ENCODE measurements at regions not wholly inside any gene's neighbourhood (a gene's known extent, or its start where the extent isn't known, plus 50 kb on each side); places are given as distances from the start of the nearest gene placed in this dataset.

DNA sequence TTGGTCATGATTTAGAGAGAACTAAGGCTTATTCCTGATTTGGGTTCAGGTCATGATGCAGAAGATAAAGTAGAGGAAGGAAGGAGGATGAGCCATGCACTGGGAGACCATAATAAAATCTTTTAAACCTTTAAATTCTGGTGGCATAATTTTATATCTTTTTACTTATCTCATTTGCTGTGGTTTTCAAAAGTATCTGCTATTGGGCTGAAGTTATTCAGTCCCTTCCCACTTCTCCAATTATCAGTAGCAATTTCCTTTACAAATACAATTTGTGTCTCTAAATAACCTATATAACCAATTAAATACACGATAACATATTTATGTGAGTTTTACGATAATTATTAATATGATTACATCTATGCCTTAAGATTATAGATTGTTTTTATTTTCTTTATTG, 194.8 kb upstream of the SLC8A1 start:
- TF ChIP-seq, protein P1, sequence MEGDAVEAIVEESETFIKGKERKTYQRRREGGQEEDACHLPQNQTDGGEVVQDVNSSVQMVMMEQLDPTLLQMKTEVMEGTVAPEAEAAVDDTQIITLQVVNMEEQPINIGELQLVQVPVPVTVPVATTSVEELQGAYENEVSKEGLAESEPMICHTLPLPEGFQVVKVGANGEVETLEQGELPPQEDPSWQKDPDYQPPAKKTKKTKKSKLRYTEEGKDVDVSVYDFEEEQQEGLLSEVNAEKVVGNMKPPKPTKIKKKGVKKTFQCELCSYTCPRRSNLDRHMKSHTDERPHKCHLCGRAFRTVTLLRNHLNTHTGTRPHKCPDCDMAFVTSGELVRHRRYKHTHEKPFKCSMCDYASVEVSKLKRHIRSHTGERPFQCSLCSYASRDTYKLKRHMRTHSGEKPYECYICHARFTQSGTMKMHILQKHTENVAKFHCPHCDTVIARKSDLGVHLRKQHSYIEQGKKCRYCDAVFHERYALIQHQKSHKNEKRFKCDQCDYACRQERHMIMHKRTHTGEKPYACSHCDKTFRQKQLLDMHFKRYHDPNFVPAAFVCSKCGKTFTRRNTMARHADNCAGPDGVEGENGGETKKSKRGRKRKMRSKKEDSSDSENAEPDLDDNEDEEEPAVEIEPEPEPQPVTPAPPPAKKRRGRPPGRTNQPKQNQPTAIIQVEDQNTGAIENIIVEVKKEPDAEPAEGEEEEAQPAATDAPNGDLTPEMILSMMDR (conservative IDR thresholded peaks at IDR 0.05; ENCODE audit: low read depth, low read length): no peak
- no peak for TF ChIP-seq EZH2 (IDR thresholded peaks at IDR 0.05; ENCODE audit: borderline replicate concordance, low read depth, low read length, poor library complexity, severe bottlenecking)

Data from A673 (cell line).